K562 (cell line): ENCODE measurements at regions not wholly inside any gene's neighbourhood (a gene's known extent, or its start where the extent isn't known, plus 50 kb on each side); places are given as distances from the start of the nearest gene placed in this dataset.

Experiments
- EHMT2 ChIP-seq: fragments of 450-650 bp; IDR thresholded peaks from 2 replicates; pipeline ENCODE4 v1.6.1; 2018; ENCODE audit warnings: antibody characterized with exemption
- POLR2A ChIP-seq: fragments of 450-650 bp; conservative IDR thresholded peaks from 2 replicates; pipeline ENCODE4 v1.6.1; 2016
- TCF7L2 ChIP-seq: fragments of 150-350 bp; IDR thresholded peaks from 2 replicates; pipeline ENCODE4 v1.6.1; 2016; ENCODE audit warnings: low read depth, mild to moderate bottlenecking, low read length, moderate library complexity
- ZNF133 ChIP-seq: fragments of 250-450 bp; sonication (Bioruptor Pico); IDR thresholded peaks from 2 replicates; pipeline ENCODE4 v1.4.0; 2020; ENCODE audit warnings: mild to moderate bottlenecking
- ZNF384 ChIP-seq: IDR thresholded peaks from 2 replicates; pipeline ENCODE4 v1.6.1; 2012; ENCODE audit warnings: low read depth, low read length, improper control_type of control experiment
- ZNF431 ChIP-seq: sonication (generic); formaldehyde crosslinking; IDR thresholded peaks from 2 replicates; pipeline ENCODE4 v1.8.0; 2022; ENCODE audit warnings: mild to moderate bottlenecking, missing genetic modification reagents
- TF ChIP-seq, protein P1 (sequence below), 3 experiments: IDR thresholded peaks in 2 of 3; conservative IDR thresholded peaks in 1 of 3; 2 replicates each; pipeline ENCODE4 v1.5.1; 2011 to 2012; ENCODE audit warnings: low read length in 3 of 3, mild to moderate bottlenecking in 3 of 3, control low read depth in 2 of 3, improper control_type of control experiment in 1 of 3, inconsistent platforms in 1 of 3, low read depth in 1 of 3, mixed read lengths in 1 of 3, moderate library complexity in 1 of 3; ENCODE audit not compliant: insufficient read depth in 2 of 3

DNA sequence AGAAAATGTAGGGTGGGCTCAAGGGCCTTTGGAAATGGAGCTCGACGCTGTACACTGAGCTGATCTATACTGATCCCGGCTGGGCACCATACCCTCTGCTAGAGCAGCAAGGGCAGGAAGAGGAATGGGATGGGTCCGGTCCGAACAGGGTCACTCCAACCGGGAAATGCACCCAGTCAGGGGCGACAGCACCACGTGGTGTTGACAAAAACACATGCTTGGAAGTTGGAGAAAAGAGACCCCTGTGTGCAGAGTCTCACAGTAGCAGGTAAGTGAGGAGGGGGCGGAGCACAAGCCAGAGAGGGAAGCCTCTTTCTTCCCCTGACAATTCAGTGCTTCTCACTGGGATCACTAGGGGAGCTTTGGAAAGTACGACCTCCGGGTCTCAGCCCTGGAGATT lies 84.1 kb upstream of the ASB18 start:
- TF ChIP-seq POLR2A, result no peak
- TF ChIP-seq, protein P1, sequence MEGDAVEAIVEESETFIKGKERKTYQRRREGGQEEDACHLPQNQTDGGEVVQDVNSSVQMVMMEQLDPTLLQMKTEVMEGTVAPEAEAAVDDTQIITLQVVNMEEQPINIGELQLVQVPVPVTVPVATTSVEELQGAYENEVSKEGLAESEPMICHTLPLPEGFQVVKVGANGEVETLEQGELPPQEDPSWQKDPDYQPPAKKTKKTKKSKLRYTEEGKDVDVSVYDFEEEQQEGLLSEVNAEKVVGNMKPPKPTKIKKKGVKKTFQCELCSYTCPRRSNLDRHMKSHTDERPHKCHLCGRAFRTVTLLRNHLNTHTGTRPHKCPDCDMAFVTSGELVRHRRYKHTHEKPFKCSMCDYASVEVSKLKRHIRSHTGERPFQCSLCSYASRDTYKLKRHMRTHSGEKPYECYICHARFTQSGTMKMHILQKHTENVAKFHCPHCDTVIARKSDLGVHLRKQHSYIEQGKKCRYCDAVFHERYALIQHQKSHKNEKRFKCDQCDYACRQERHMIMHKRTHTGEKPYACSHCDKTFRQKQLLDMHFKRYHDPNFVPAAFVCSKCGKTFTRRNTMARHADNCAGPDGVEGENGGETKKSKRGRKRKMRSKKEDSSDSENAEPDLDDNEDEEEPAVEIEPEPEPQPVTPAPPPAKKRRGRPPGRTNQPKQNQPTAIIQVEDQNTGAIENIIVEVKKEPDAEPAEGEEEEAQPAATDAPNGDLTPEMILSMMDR (IDR thresholded peaks at IDR 0.05 in 2 of 3, conservative IDR thresholded peaks at IDR 0.05 in 1 of 3; ENCODE audit: insufficient read depth in 2 of 3, low read depth in 1 of 3, low read length in 3 of 3), result no peak
- TF ChIP-seq ZNF133 (CRISPR knock-in tag), result no peak
- TF ChIP-seq ZNF431 (CRISPR knock-in tag), result no peak
- TF ChIP-seq TCF7L2, result no peak
- no peak for TF ChIP-seq EHMT2
- no peak for TF ChIP-seq ZNF384
